DMS 273 (cell line): ENCODE measurements at regions not wholly inside any gene's neighbourhood (a gene's known extent, or its start where the extent isn't known, plus 50 kb on each side); places are given as distances from the start of the nearest gene placed in this dataset.
A peak's percentile ranks its signal among the peaks of the same experiment; 100 is the strongest.

ENCODE experiments used
- DNase-seq: peaks from one replicate; lab custom pipeline; 2025; ENCODE audit not compliant: unreplicated experiment; lab: John Stamatoyannopoulos, UW

DNA sequence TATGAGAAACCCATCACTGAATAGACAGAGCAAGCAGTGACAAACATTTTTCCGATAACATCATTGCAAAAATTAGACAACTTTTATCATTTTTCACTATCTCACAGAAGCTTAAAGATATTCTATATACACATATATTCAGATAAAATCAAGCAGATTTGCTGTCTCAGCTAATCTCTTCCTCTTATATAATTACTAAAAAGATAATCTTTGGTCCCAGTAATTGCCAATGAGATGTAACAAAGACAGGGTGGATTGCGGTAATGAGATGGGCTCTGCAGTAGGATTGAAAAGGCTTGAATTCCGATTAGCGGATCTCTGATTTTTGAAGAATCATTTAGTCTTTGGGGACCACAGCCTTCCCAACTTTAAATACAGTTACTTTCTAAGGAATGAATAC is 63.5 kb downstream of the SYT4 start:
- no peak for DNase-seq

DNA sequence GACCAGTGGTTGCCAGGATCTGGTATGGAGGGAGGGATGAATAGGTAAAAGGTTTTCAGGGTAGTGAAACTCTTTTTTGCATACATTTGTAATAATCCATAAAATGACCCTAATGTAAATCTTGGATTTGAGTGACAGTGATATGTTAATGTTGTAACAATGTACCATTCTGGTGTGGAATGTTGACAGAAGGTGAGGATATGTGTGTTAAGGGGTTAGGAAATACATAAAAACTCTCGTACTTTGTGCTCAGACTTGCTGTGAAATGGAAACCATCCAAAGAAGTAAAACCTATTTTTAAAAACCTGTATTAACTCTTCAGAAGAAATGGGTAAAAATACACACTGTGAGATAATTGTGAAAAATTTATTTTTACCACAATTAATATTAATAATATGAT is 66.2 kb downstream of the SYT4 start:
- DNase-seq: no peak

DNA sequence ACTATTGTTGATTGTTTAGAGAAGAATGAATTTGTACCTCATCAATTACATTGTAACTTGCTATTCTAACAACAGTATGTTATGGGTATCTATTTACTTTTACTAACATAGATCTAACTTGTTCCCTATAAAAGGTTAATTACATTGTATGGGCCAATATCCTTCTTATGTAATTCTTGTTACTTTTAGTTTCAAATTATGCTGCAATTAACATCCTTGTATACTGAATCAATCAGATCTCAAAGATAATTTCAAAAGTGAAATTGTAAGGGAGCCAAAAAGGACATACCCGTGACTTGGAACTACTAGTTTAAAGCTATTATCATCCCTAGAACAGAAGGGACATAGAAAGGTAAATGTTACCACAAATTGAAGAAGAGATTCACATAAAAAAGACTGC is 79.9 kb upstream of the RIT2 start:
- DNase-seq: no peak

DNA sequence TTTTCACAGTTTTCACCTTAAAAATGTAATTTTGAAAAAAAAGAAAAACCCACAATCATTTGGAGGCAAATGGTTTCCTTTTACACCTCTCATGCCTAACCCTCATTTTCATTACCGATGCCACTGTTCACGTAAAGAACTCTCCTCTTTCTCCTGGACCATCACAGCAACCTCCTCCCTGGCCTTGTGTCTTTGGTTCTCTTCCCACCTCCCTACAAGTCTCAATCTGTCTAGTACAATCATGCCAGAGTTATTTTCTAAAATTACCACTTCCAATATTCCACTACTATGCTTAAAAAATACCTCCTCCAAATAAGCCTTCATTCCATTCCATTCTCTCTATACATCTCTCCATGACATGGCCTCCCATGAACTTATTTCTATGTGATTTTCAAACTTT is 77.9 kb upstream of the RIT2 start:
- no peak for DNase-seq

DNA sequence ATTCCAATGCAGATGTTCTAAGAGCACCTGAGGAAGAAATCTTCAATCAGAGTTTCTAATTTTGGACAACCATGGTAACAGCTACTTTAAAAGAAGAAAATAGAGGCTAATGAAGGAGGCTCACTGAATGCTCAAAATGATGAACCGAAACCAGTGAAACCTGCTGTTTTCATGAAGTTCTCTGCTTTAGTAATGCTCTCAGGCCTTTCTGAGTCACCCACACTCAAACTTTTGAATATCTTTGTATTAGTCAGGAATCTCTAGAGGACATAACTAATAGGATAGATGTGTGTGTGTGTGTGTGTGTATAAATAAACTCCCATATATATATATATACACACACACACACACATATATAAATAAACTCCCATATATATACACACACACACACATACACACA is 76.9 kb upstream of the RIT2 start:
- no peak for DNase-seq

DNA sequence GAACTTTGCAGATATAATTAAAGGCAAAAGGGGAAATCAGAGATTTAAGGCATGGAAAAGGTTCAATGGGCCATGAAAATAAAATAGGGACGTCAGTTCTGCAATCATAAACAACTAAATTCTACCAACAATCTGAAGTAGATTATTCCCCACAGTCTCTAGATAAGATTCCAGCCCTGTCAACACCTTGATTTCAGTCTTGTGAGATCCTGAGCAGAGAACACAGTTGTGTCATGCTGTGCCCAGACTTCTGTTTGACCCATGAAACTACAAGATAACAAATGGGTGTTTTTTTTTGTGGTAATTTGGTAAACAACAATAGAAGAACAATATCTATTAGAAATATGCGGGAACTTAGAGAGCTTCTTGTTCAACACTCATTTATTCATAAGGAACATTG is 66.2 kb upstream of the RIT2 start:
- DNase-seq: no peak

DNA sequence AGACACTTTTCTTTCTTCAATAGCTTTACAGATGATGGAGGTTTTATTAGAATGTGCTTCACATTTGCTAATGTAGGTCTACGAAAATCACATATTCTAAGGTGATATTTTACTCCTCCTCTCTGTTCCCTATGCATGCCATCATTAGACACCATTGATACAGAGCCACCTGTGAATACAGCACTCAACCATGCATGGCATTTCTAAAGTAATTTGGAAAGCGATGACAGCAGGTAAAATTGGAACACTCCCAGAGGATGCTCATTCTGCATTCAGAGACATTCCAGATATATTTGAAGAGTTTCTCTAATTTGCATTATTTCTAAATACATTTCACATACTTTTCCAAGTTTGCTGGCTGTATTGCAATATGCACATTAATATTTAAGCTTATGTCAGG is 65.3 kb upstream of the RIT2 start:
- no peak for DNase-seq

DNA sequence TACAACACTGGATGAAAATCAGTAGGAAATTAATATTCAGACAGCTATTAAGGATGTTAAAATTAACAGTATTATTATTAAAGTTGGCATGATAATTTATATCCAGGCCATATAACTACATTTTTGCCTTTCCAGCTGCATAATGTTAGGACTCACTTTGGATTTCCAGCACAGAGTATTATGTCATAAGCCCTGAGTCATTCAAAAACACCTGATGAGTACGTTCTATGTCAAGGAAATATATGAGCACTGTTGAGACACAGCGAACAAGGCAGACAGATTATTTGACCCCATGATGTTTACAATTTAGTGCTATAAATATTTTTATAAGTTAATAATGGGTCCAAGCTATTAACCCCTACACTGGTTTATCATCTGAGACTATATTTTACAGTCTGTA is 59.8 kb upstream of the RIT2 start:
- DNase-seq: no peak

DNA sequence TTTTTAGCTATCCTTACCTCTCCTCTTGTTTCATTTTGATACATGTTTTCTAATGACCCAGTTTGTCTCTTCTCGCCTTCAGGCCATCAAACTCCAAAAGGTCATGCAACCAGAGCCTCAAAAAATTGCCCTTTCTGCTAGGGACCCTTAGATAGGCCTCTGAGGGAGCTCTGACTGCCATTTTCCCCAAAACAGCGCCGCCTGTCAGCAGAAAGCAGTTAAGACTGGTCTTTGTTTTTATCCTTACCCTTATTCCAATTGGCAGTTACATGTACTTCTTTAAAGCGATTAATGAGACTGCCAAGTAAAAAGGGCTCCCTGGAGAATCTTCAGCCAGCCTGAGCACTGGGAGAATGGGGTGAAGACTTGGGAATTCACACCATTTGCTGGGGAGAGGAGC is 55.1 kb upstream of the RIT2 start:
- peak; percentile 2 for DNase-seq
